AG10803 (cell line): ENCODE measurements at regions not wholly inside any gene's neighbourhood (a gene's known extent, or its start where the extent isn't known, plus 50 kb on each side); places are given as distances from the start of the nearest gene placed in this dataset.

Experiments used
- DNase-seq: peaks from one replicate; pipeline ENCODE4 v3.0.0; 2010; ENCODE audit warnings: low read depth
- H3K4me3 ChIP-seq: 2 replicates; pipeline ENCODE4 v1.5.1; 2011; ENCODE audit warnings: mild to moderate bottlenecking, low read length, control low read depth
- TF ChIP-seq, protein P1 (sequence below): conservative IDR thresholded peaks from 2 replicates; pipeline ENCODE4 v1.5.1; 2011; ENCODE audit warnings: mild to moderate bottlenecking, low read length, control low read depth, inconsistent platforms

DNA sequence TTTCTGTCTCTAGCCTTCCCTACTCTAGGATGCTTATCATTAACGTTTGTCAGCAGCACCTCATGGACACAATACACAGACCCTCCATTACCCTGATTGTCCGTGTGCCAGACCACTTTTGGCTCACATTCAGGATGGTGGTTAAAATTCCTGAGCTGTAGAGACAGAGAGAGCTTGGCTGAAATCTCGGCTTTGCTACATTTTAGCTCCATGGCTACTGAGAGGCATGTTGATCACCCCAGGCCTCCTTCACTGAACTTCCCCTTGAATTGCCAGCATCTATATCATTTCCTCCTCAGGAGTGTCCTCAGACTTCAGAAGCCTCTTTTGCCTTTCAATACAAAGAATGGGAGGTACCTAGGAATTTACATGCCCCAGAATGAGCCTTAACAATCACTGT, 104.7 kb upstream of the ISL1 start:
- H3K4me3 ChIP-seq, result no peak overlapping the region
- no peak for DNase-seq
- TF ChIP-seq, protein P1, sequence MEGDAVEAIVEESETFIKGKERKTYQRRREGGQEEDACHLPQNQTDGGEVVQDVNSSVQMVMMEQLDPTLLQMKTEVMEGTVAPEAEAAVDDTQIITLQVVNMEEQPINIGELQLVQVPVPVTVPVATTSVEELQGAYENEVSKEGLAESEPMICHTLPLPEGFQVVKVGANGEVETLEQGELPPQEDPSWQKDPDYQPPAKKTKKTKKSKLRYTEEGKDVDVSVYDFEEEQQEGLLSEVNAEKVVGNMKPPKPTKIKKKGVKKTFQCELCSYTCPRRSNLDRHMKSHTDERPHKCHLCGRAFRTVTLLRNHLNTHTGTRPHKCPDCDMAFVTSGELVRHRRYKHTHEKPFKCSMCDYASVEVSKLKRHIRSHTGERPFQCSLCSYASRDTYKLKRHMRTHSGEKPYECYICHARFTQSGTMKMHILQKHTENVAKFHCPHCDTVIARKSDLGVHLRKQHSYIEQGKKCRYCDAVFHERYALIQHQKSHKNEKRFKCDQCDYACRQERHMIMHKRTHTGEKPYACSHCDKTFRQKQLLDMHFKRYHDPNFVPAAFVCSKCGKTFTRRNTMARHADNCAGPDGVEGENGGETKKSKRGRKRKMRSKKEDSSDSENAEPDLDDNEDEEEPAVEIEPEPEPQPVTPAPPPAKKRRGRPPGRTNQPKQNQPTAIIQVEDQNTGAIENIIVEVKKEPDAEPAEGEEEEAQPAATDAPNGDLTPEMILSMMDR, result no peak

DNA sequence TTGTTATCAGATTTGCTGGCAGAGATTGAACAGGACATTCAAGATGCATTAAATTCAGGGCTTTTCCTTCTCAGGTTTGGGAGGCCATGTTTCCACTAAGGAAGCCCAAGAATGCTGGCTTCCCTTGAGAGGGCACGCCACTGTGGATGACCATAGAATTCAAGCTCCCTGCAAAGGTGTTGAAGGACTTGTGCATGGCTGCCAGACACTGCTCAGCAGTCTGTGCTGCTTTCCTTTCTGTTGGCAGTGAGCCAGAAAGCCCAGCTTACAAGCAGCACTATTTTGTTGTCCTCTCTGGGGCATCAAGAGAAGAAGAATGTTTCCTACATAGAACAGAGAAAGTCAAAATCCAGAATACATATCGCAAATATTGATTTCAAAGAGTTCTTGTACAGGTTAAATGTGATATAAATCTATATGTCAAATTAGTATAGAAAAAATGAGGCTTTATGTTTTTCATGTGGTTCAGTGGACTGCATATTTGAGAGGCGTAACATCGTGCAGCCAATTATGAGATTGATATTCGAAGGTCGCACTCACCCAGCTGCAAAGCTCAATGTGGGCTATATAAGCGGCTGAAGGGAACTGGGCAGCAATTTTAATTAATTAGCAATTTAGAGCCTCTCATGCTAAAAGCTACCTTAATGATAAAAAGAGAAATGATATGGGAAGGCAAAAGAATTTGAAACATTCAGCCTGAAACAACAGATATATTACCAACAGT, 103.1 kb upstream of the ISL1 start:
- H3K4me3 ChIP-seq, result no peak overlapping the region
- no peak for DNase-seq
- TF ChIP-seq, protein P1, result no peak

DNA sequence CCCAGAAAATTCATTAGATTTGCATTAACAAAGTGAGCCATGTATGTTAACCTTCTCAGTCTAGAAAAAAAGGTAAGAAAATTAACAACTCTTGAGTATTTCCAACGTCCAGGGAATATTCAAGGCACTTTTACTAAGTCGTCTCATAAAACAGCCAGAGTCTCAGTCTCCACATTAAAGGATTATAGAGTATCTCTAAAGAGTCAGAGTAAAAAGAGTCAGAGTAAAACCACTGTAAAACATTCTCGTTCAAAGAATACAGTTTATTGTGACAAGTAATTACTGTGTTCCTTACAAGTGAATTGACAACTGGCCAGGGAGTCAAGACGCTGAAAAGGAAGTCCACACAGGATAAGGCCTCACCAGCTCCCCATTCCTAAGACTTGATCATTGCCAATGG, 97.2 kb upstream of the ISL1 start:
- TF ChIP-seq, protein P1, result no peak
- no peak for DNase-seq
- H3K4me3 ChIP-seq, result no peak overlapping the region

DNA sequence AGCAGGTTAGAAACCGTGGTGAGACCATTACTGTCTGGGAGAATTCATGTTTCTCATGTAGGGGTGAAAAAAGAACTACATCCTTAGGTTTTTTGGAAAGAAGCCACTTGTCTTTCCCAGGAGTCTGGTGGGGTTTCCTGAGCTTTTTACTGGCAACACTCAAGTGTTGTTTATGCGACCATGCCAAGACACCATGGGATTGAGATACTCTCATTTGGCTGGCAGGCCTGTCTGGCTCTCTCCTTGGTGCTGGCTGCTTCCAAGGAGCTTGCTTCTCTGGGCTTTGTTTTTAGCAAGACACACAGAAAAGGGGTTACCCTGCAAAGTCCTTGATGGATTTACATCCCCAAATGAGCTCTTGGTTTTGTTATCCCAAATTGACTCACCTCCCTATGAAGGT, 80.9 kb upstream of the ISL1 start:
- H3K4me3 ChIP-seq, result no peak overlapping the region
- no peak for DNase-seq
- TF ChIP-seq, protein P1, result no peak

DNA sequence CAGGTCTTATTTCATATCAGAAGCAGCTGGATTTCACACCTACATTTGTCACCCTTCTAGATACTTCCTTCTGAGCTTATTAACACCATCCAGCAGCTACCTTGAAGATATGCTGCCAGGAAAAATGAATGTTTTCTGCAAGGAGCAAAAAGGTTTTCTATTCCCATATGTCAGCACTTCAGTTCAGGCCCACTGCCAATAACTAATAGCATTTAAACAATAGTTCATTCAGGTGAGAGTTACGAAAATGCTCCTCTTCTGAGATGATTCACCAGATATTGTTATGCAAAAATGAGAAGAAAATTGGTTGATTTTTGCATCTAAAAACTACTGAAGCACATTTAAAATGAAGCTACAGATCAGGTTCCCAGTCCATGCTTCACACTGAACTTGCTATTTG, 56.4 kb upstream of the ISL1 start:
- DNase-seq, result no peak
- no peak overlapping the region for H3K4me3 ChIP-seq
- TF ChIP-seq, protein P1, result no peak
